ENCODE measurements at regions not wholly inside any gene's neighbourhood (a gene's known extent, or its start where the extent isn't known, plus 50 kb on each side); places are given as distances from the start of the nearest gene placed in this dataset. TPM values are rescaled to one million over a fixed set of nuclear protein-coding genes. Genes with fewer than 3 reads are reported as not detected.

DNA sequence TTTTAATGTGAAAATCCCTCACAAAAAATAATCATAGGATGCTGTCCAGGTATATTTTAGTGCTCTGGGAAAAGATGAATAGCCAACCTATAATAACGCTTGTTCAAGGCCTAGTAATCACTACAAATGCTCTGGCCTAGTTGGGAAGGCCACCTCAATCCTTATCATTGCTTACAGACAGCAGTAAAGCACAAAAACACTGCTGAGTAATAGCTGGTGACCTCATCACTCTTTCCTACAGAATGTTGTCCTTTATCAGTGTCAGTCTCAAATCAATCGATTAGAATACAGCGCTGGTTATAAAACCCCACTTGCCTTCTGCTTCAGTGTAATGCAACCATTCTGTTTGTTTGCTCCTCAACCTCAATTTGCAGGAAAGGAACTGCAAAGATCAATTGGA is 72.6 kb upstream of the STEAP1 start:
- no peak for DNase-seq

DNA sequence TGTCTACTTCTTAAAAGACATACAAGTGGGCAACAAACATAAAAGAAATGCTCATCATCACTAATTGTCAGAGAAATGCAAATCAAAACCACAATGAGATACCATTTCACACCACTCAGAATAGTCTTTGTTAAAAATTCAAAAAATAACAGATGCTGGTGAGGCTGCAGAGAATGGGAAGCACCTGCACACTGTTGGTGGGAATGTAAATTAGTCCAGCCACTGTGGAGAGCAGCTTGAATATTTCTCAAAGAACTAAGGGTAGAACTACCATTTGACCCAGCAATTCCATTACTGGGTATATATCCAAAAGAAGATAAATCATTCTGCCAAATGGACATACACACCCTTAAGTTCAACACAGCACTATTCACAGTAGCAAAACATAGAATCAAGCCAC is 61.8 kb upstream of the STEAP1 start:
- DNase-seq, result no peak

DNA sequence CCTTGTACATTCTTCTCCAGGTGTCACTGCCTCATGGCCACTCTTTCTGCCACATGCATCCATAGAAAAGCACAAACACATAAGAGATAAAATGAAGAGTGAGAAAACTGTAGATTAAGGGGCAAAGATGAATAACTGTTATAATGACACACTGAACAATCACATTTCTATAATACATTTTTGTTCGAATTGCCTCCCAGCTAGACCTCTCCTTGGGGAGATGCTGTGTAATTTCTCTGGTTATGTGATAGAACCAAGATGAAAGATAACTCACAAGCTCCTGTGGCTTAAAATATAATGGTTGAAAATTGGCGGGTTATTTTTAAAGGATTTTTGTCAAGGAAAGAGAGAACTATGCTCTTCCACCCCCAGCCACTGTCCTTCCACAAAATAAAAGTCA is 60.2 kb upstream of the STEAP1 start:
- no peak for DNase-seq

Small RNAs in the stretch of these regions (small RNA-seq; reads per million reads assigned to genes)
- not detected for gene RNU6-274P (ENCODE audit: low replicate concordance)

All from skin of body (tissue), 2 donors.